Tibial artery (tissue), 4 donors: ENCODE measurements at regions not wholly inside any gene's neighbourhood (a gene's known extent, or its start where the extent isn't known, plus 50 kb on each side); places are given as distances from the start of the nearest gene placed in this dataset.

Experiments used
- DNase-seq, 2 donors: peaks; one replicate each; pipeline ENCODE4 v3.0.0-alpha.2; 2019
- H3K27ac ChIP-seq, 2 donors: fragments of 200-600 bp; sonication (generic) in 1 of 2; 1 replicate in 1 of 2; 2 replicates in 1 of 2; pipeline ENCODE4 v1.5.1; 2018 to 2019; ENCODE audit warnings: mild to moderate bottlenecking in 1 of 2
- H3K27me3 ChIP-seq, 2 donors: fragments of 200-600 bp; sonication (generic) in 1 of 2; one replicate each; pipeline versions ENCODE4 v1.5.1 to v1.6.0; 2016 to 2019
- H3K36me3 ChIP-seq, 3 donors: fragments of 200-600 bp; sonication (generic) in 2 of 3; one replicate each; pipeline ENCODE4 v1.5.1; 2016 to 2019; ENCODE audit warnings: mild to moderate bottlenecking in 2 of 3
- H3K4me1 ChIP-seq, 4 donors: fragments of 200-600 bp; sonication (generic) in 2 of 4; 1 replicate in 3 of 4; 2 replicates in 1 of 4; pipeline ENCODE4 v1.5.1; 2016 to 2019
- H3K4me3 ChIP-seq, 2 donors: fragments of 200-600 bp; sonication (generic) in 1 of 2; 1 replicate in 1 of 2; 2 replicates in 1 of 2; pipeline ENCODE4 v1.5.1; 2018 to 2019; ENCODE audit warnings: mild to moderate bottlenecking in 2 of 2
- H3K9me3 ChIP-seq, 3 donors: fragments of 200-600 bp; sonication (generic) in 1 of 3; one replicate each; pipeline ENCODE4 v1.5.1; 2016 to 2019
- CTCF ChIP-seq, 2 experiments: fragments of 200-600 bp in 1 of 2; fragments of 450-650 bp in 1 of 2; IDR thresholded peaks; one replicate each; pipeline ENCODE4 v1.5.1; 2017 to 2019; ENCODE audit warnings: antibody characterized with exemption in 2 of 2, mild to moderate bottlenecking in 1 of 2, moderate library complexity in 1 of 2
- intact Hi-C: fragments of 100-400 bp; cut with DNase I; formaldehyde crosslinking; loops from one replicate; pipeline ENCODE4 v1.15.0; 2023; ENCODE audit warnings: low total_unique reads

- Histone ChIP-seq H3K27ac (no peak overlapping the region), H3K9me3 (no peaks in the 10 kb centered on the region), H3K4me1 (no peaks in the 10 kb centered on the region), H3K4me3 (no peak overlapping the region), H3K36me3 (no peaks in the 10 kb centered on the region), H3K27me3 (no peaks in the 10 kb centered on the region)
- no peak for DNase-seq
- no peak for TF ChIP-seq CTCF (IDR thresholded peaks at IDR 0.05)
- intact Hi-C loops, result no loop called here
Measured at GRCh38 chr7:41306486-41306885, 396.4 kb downstream of the INHBA start.

- Histone ChIP-seq H3K4me3 (no peak overlapping the region), H3K4me1 (no peaks in the 10 kb centered on the region), H3K27ac (no peak overlapping the region), H3K36me3 (no peaks in the 10 kb centered on the region), H3K9me3 (no peaks in the 10 kb centered on the region), H3K27me3 (no peaks in the 10 kb centered on the region)
- intact Hi-C loops, result no loop called here
- TF ChIP-seq CTCF (IDR thresholded peaks at IDR 0.05), result no peak
- DNase-seq, result no peak
Measured at GRCh38 chr7:41305001-41305400, 397.9 kb downstream of the INHBA start.

- intact Hi-C loops, result no loop called here
- H3K4me1 ChIP-seq, result no peaks in the 10 kb centered on the region
- no peak for TF ChIP-seq CTCF (IDR thresholded peaks at IDR 0.05)
- H3K27ac ChIP-seq, result no peak overlapping the region
- H3K9me3 ChIP-seq, result no peaks in the 10 kb centered on the region
- H3K4me3 ChIP-seq, result no peak overlapping the region
- no peaks in the 10 kb centered on the region for H3K27me3 ChIP-seq
- no peaks in the 10 kb centered on the region for H3K36me3 ChIP-seq
- no peak for DNase-seq
Measured at GRCh38 chr7:41303709-41304108, 399.2 kb downstream of the INHBA start.

GRCh38 chr7:41298409-41298808, 404.5 kb downstream of the INHBA start:
- no peaks in the 10 kb centered on the region for H3K4me1 ChIP-seq
- H3K4me3 ChIP-seq, result no peak overlapping the region
- no peak overlapping the region for H3K27ac ChIP-seq
- no peak for DNase-seq
- no peaks in the 10 kb centered on the region for H3K9me3 ChIP-seq
- no peaks in the 10 kb centered on the region for H3K36me3 ChIP-seq
- no peak for TF ChIP-seq CTCF (IDR thresholded peaks at IDR 0.05)
- H3K27me3 ChIP-seq, result no peaks in the 10 kb centered on the region
- intact Hi-C loops, result no loop called here

- DNase-seq, result no peak
- Histone ChIP-seq H3K36me3 (no peaks in the 10 kb centered on the region), H3K4me1 (no peaks in the 10 kb centered on the region), H3K27me3 (no peaks in the 10 kb centered on the region), H3K4me3 (no peak overlapping the region), H3K27ac (no peak overlapping the region), H3K9me3 (no peaks in the 10 kb centered on the region)
- intact Hi-C loops, result no loop called here
- no peak for TF ChIP-seq CTCF (IDR thresholded peaks at IDR 0.05)
Measured at GRCh38 chr7:41297166-41297565, 405.7 kb downstream of the INHBA start.

GRCh38 chr7:41295455-41295815, 407.5 kb downstream of the INHBA start:
- Histone ChIP-seq H3K36me3 (no peaks in the 10 kb centered on the region), H3K9me3 (no peaks in the 10 kb centered on the region), H3K4me3 (no peak overlapping the region), H3K27me3 (no peaks in the 10 kb centered on the region), H3K4me1 (no peaks in the 10 kb centered on the region), H3K27ac (no peak overlapping the region)
- intact Hi-C loops, result no loop called here
- DNase-seq, result no peak
- no peak for TF ChIP-seq CTCF (IDR thresholded peaks at IDR 0.05)
